ENCODE measurements at regions not wholly inside any gene's neighbourhood (a gene's known extent, or its start where the extent isn't known, plus 50 kb on each side); places are given as distances from the start of the nearest gene placed in this dataset.

GRCh38 chr20:54385746-54386145, 89.6 kb upstream of the DOK5 start:
- TF ChIP-seq CTCF (conservative IDR thresholded peaks at IDR 0.05; ENCODE audit: low read depth, low read length) = no peak
- no peak for DNase-seq (ENCODE audit: low read depth)

GRCh38 chr20:54389596-54390280, 85.7 kb upstream of the DOK5 start:
- DNase-seq (ENCODE audit: low read depth) = no peak
- H3K4me3 ChIP-seq (ENCODE audit: low read depth, low read length) = no peak overlapping the region
- TF ChIP-seq CTCF (conservative IDR thresholded peaks at IDR 0.05; ENCODE audit: low read depth, low read length) = no peak

More at GRCh38 chr20:54385746-54386145, 89.6 kb upstream of the DOK5 start:
- no peak overlapping the region for H3K4me3 ChIP-seq (ENCODE audit: low read depth, low read length)

GRCh38 chr20:54397292-54398140, 77.9 kb upstream of the DOK5 start:
- no peak for TF ChIP-seq CTCF (conservative IDR thresholded peaks at IDR 0.05; ENCODE audit: low read depth, low read length)
- H3K4me3 ChIP-seq (ENCODE audit: low read depth, low read length) = no peak overlapping the region
- no peak for DNase-seq (ENCODE audit: low read depth)

- DNase-seq (ENCODE audit: low read depth) = no peak
- no peak overlapping the region for H3K4me3 ChIP-seq (ENCODE audit: low read depth, low read length)
- TF ChIP-seq CTCF (conservative IDR thresholded peaks at IDR 0.05; ENCODE audit: low read depth, low read length) = no peak
Measured at GRCh38 chr20:54398814-54399213, 76.6 kb upstream of the DOK5 start.

- no peak for TF ChIP-seq CTCF (conservative IDR thresholded peaks at IDR 0.05; ENCODE audit: low read depth, low read length)
- no peak for DNase-seq (ENCODE audit: low read depth)
- H3K4me3 ChIP-seq (ENCODE audit: low read depth, low read length) = no peak overlapping the region
Measured at GRCh38 chr20:54405540-54405939, 69.9 kb upstream of the DOK5 start.

- TF ChIP-seq CTCF (conservative IDR thresholded peaks at IDR 0.05; ENCODE audit: low read depth, low read length) = no peak
- H3K4me3 ChIP-seq (ENCODE audit: low read depth, low read length) = no peak overlapping the region
- DNase-seq (ENCODE audit: low read depth) = peak; percentile 69
Measured at GRCh38 chr20:54407459-54407858, 67.9 kb upstream of the DOK5 start.

All from epithelial cell of proximal tubule (primary cell).